Calu3 (cell line): ENCODE measurements at regions not wholly inside any gene's neighbourhood (a gene's known extent, or its start where the extent isn't known, plus 50 kb on each side); places are given as distances from the start of the nearest gene placed in this dataset.

Experiments used
- BruUV-seq: library from RNA; stranded (reverse); fragments of 400-500 nt; replicated peaks from 2 replicates; lab custom pipeline; 2021; lab: Mats Ljungman, UMichigan
- CTCF ChIA-PET: fragments of 300-600 bp; sonication (Branson Sonifier 250); formaldehyde crosslinking; loops from one replicate; lab custom pipeline; 2022; ENCODE audit warnings: antibody characterized with exemption; lab: Charles Lee
- DNase-seq: peaks from one replicate; pipeline ENCODE4 v3.0.0; 2022
- H3K27ac Mint-ChIP-seq: one replicate; pipeline ENCODE4 v1.8.0; 2022; ENCODE audit warnings: mixed read lengths; ENCODE audit not compliant: unreplicated experiment
- H3K27me3 Mint-ChIP-seq: one replicate; pipeline ENCODE4 v1.8.0; 2022; ENCODE audit warnings: mixed read lengths; ENCODE audit not compliant: unreplicated experiment
- H3K36me3 Mint-ChIP-seq: one replicate; pipeline ENCODE4 v1.8.0; 2022; ENCODE audit warnings: mild to moderate bottlenecking, moderate library complexity, mixed read lengths; ENCODE audit not compliant: insufficient read depth, unreplicated experiment
- H3K4me1 Mint-ChIP-seq: one replicate; pipeline ENCODE4 v1.8.0; 2022; ENCODE audit warnings: mild to moderate bottlenecking, low read depth, mixed read lengths; ENCODE audit not compliant: unreplicated experiment
- H3K4me3 Mint-ChIP-seq: one replicate; pipeline ENCODE4 v1.8.0; 2022; ENCODE audit warnings: mild to moderate bottlenecking, low read depth, moderate library complexity, mixed read lengths; ENCODE audit not compliant: unreplicated experiment
- H3K9me3 Mint-ChIP-seq: one replicate; pipeline ENCODE4 v1.8.0; 2022; ENCODE audit warnings: low read depth, mixed read lengths; ENCODE audit not compliant: unreplicated experiment
- intact Hi-C: fragments of 100-400 bp; cut with micrococcal nuclease; formaldehyde crosslinking; loops from one replicate; pipeline ENCODE4 v1.10.0; 2022; ENCODE audit not compliant: unreplicated experiment
- TF ChIP-seq, protein P1 (sequence below): fragments of 200-600 bp; IDR thresholded peaks from one replicate; pipeline ENCODE4 v1.8.0; 2022; ENCODE audit warnings: antibody characterized with exemption; ENCODE audit not compliant: unreplicated experiment

DNA sequence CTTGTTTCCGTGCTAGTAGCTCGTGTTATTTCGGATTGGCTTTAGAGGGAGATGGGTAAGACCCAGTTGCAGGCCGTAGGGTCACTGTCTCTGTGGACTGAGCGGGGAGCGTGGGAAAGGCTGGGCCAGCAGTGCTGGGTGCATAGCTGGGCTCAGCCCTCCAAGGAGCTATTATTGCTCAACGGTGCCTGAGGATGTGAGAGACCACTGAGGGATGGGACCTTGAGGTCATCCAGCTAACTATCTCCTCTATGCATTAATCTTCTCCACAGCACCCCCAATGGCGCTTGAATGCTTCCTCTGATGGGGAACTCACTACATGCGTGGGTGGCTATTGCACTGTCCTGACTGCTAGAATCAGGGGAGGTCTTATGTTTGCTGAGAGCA lies 126.1 kb upstream of the FOXF1 start:
- CTCF ChIA-PET, result interaction anchor here (0.7 kb wide), 1 partner anchor 8 kb away, joined by 7 read pairs; no protein-coding TSS in a partner anchor

DNA sequence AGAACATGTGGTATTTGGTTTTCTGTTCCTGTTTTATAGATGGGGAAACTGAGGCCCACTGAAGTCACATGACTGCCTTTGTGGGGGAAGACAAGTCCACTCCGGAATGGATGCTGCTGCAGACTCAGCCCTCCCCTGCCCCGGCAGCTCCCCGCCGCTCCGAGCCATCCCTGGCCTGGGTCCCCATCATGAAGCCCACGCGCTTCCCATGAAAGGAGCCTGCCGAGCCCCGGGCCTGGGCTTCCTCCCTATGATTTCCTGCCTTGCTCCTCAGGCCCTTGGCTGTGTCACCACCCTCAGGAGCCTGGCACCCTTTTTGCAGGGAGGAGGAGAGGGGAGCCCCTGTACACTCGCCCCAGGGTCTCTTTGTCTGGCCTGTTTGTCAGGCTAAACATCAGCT lies 125.3 kb upstream of the FOXF1 start:
- BruUV-seq, result no TSS peak
- no peak for DNase-seq
- intact Hi-C loops, result no loop called here
- Mint-ChIP-seq H3K36me3 (no peaks in the 10 kb centered on the region), H3K9me3 (no peaks in the 10 kb centered on the region), H3K27ac (no peak overlapping the region), H3K4me3 (no peak overlapping the region), H3K27me3 (peaks cover 96% of the 10 kb centered on the region), H3K4me1 (no peaks in the 10 kb centered on the region)
- CTCF ChIA-PET, result no interaction called here
- TF ChIP-seq, protein P1, sequence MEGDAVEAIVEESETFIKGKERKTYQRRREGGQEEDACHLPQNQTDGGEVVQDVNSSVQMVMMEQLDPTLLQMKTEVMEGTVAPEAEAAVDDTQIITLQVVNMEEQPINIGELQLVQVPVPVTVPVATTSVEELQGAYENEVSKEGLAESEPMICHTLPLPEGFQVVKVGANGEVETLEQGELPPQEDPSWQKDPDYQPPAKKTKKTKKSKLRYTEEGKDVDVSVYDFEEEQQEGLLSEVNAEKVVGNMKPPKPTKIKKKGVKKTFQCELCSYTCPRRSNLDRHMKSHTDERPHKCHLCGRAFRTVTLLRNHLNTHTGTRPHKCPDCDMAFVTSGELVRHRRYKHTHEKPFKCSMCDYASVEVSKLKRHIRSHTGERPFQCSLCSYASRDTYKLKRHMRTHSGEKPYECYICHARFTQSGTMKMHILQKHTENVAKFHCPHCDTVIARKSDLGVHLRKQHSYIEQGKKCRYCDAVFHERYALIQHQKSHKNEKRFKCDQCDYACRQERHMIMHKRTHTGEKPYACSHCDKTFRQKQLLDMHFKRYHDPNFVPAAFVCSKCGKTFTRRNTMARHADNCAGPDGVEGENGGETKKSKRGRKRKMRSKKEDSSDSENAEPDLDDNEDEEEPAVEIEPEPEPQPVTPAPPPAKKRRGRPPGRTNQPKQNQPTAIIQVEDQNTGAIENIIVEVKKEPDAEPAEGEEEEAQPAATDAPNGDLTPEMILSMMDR, result no peak

More for the DNA sequence above, 126.1 kb upstream of the FOXF1 start:
- Mint-ChIP-seq H3K27me3 (peaks cover 91% of the 10 kb centered on the region), H3K4me3 (no peak overlapping the region), H3K9me3 (no peaks in the 10 kb centered on the region), H3K4me1 (no peaks in the 10 kb centered on the region), H3K36me3 (no peaks in the 10 kb centered on the region), H3K27ac (no peak overlapping the region)
- TF ChIP-seq, protein P1, result no peak
- intact Hi-C loops, result no loop called here
- DNase-seq, result no peak
- BruUV-seq, result no TSS peak

DNA sequence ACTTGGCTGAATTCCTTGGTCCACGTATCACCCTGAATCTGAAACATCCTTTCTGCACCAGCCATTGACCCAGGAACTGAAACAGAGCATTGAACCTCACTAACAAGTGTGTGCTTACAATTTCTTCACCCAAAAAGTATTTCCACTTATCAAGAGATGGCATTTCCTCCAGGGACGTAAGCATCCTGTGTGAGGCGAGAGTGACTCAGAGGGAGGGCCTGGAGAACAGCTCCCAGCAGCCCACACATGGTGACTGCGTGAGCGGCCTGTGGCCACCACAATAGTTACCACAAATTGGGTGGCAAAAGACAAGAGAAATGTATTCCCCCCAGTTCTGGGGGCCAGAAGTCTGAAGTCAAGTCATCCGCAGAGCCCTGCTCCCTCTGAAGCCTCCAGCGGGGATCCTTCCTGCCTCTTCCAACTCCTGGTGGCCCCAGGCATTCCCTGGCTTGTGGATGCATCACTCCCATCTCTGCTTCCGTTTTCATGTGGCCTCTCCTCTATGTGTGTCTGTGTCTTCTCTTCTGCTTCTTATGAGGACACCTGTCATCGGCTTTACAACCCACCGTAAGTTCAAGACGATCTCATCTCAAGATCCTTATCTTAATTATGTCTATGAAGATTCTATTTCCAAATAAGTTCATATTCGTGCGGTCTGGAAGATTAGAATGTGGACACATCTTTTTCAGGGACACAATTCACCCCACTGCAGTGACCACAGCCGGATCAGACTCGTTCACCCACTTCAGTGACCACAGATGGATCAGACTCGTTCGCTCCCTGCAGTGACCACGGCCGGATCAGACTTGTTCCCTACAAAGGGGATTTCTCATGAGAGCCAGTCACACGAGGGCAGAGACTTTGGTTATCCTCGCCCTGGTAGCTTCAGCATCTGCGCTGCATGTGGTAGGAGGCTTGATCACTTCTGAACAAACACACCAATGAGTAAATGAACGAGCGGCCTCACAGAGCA lies 122.6 kb upstream of the FOXF1 start:
- no peaks in the 10 kb centered on the region for H3K36me3 Mint-ChIP-seq
- no peak for DNase-seq
- H3K9me3 Mint-ChIP-seq, result no peaks in the 10 kb centered on the region
- peaks cover 69% of the 10 kb centered on the region for H3K27me3 Mint-ChIP-seq
- BruUV-seq, result no TSS peak
- CTCF ChIA-PET, result interaction anchor here (1.1 kb wide), 1 partner anchor 8 kb away, joined by 5 read pairs; no protein-coding TSS in a partner anchor
- H3K4me3 Mint-ChIP-seq, result no peak overlapping the region
- TF ChIP-seq, protein P1, result no peak
- H3K27ac Mint-ChIP-seq, result no peak overlapping the region
- intact Hi-C loops, result no loop called here
- no peaks in the 10 kb centered on the region for H3K4me1 Mint-ChIP-seq

DNA sequence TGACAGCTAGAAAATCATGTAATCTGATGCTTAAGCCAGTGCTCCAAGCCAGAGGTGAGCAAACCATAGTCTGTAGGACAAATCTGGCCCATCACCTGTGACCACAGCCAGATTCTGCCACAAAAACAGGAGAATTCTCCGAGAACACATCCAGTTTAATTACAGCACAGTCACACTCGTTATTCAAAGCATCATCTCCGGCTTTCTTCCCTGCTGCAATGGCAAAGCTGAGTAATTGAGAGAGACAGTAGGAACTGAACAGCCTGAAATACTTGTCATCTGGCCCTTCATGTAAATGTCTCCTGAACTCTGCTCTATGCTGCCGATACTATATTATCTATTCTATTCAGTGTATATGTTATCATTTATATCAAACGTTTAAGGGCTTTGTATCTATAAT lies 121.4 kb upstream of the FOXF1 start:
- no peaks in the 10 kb centered on the region for H3K4me1 Mint-ChIP-seq

More for the DNA sequence above, 121.4 kb upstream of the FOXF1 start:
- CTCF ChIA-PET, result no interaction called here
- intact Hi-C loops, result no loop called here
- peaks cover 56% of the 10 kb centered on the region for H3K27me3 Mint-ChIP-seq
- no peaks in the 10 kb centered on the region for H3K9me3 Mint-ChIP-seq
- BruUV-seq, result no TSS peak
- no peak overlapping the region for H3K4me3 Mint-ChIP-seq
- TF ChIP-seq, protein P1, result no peak
- no peaks in the 10 kb centered on the region for H3K36me3 Mint-ChIP-seq
- DNase-seq, result no peak
- no peak overlapping the region for H3K27ac Mint-ChIP-seq
